KMS-11 (cell line): ENCODE measurements at regions not wholly inside any gene's neighbourhood (a gene's known extent, or its start where the extent isn't known, plus 50 kb on each side); places are given as distances from the start of the nearest gene placed in this dataset.
"Not testable (repeated sequence)": the region's sequence is repeated elsewhere in the genome, so short reads cannot be mapped to it uniquely, and the experiment has no call there.

ENCODE experiments used
- H2AFZ ChIP-seq: fragments of 200-600 bp; sonication (generic); 2 replicates; pipeline ENCODE4 v1.6.1; 2016; ENCODE audit warnings: antibody characterized with exemption, mixed run types, low read depth
- H3K27ac ChIP-seq: fragments of 200-600 bp; sonication (generic); 2 replicates; pipeline ENCODE4 v1.6.1; 2016; ENCODE audit warnings: mild to moderate bottlenecking, mixed run types
- H3K27me3 ChIP-seq: fragments of 200-600 bp; sonication (generic); 2 replicates; pipeline ENCODE4 v1.6.1; 2017; ENCODE audit warnings: mild to moderate bottlenecking, low read depth, mixed run types, moderate library complexity; ENCODE audit not compliant: insufficient read depth
- H3K36me3 ChIP-seq: fragments of 200-600 bp; sonication (generic); 2 replicates; pipeline ENCODE4 v1.6.1; 2017; ENCODE audit warnings: mild to moderate bottlenecking, mixed run types; ENCODE audit not compliant: insufficient read depth
- H3K4me1 ChIP-seq: fragments of 200-600 bp; sonication (generic); 2 replicates; pipeline ENCODE4 v1.6.1; 2016; ENCODE audit warnings: mild to moderate bottlenecking, low read depth, mixed run types; ENCODE audit not compliant: poor library complexity, severe bottlenecking
- H3K4me2 ChIP-seq: fragments of 200-600 bp; sonication (generic); 2 replicates; pipeline ENCODE4 v1.7.0; 2016; ENCODE audit warnings: mild to moderate bottlenecking, mixed run types
- H3K4me3 ChIP-seq: fragments of 200-600 bp; sonication (generic); IDR thresholded peaks from 2 replicates; pipeline ENCODE4 v1.6.1; 2017; ENCODE audit warnings: low read depth, low read length, mixed read lengths; ENCODE audit not compliant: insufficient read depth
- H3K79me2 ChIP-seq: fragments of 200-600 bp; sonication (generic); 2 replicates; pipeline ENCODE4 v1.6.1; 2016; ENCODE audit warnings: low read depth, mixed run types; ENCODE audit not compliant: insufficient read depth
- H3K9ac ChIP-seq: fragments of 200-600 bp; sonication (generic); 2 replicates; pipeline ENCODE4 v1.6.1; 2016; ENCODE audit warnings: mild to moderate bottlenecking, mixed run types
- H4K20me1 ChIP-seq: fragments of 200-600 bp; sonication (generic); 2 replicates; pipeline ENCODE4 v1.6.1; 2016; ENCODE audit warnings: mild to moderate bottlenecking, mixed run types; ENCODE audit not compliant: insufficient read depth
- CTCF ChIP-seq: fragments of 200-600 bp; sonication (generic); conservative IDR thresholded peaks from 2 replicates; pipeline ENCODE4 v1.6.1; 2017; ENCODE audit warnings: low read depth, mild to moderate bottlenecking, antibody characterized with exemption, low read length, moderate library complexity, mixed read lengths

- Histone ChIP-seq H3K27ac (no peak overlapping the region), H3K9ac (no peak overlapping the region), H3K36me3 (no peaks in the 10 kb centered on the region), H3K4me3 (no peak overlapping the region), H3K4me1 (no peaks in the 10 kb centered on the region), H3K4me2 (no peak overlapping the region), H4K20me1 (no peaks in the 10 kb centered on the region), H3K79me2 (no peaks in the 10 kb centered on the region), H3K27me3 (no peaks in the 10 kb centered on the region), H2AFZ (no peak overlapping the region)
- no peak for TF ChIP-seq CTCF
Observed at GRCh38 chr1:38183096-38183495, 136.5 kb upstream of the POU3F1 start.

- not testable (repeated sequence) for H3K4me1 ChIP-seq, H3K9ac ChIP-seq, H3K27ac ChIP-seq, H3K27me3 ChIP-seq, H2AFZ ChIP-seq, H4K20me1 ChIP-seq, H3K36me3 ChIP-seq, H3K4me3 ChIP-seq, H3K79me2 ChIP-seq, H3K4me2 ChIP-seq
Observed at GRCh38 chr1:38180388-38180787, 133.8 kb upstream of the POU3F1 start.

GRCh38 chr1:38179483-38179882 is 132.9 kb upstream of the POU3F1 start:
- no peaks in the 10 kb centered on the region for H3K36me3 ChIP-seq
- no peaks in the 10 kb centered on the region for H3K4me1 ChIP-seq
- no peaks in the 10 kb centered on the region for H3K27me3 ChIP-seq
- H3K9ac ChIP-seq = no peak overlapping the region
- H4K20me1 ChIP-seq = no peaks in the 10 kb centered on the region
- TF ChIP-seq CTCF = no peak
- H3K4me2 ChIP-seq = no peak overlapping the region
- no peaks in the 10 kb centered on the region for H3K79me2 ChIP-seq
- H2AFZ ChIP-seq = no peak overlapping the region
- no peak overlapping the region for H3K4me3 ChIP-seq
- no peak overlapping the region for H3K27ac ChIP-seq

- H3K27me3 ChIP-seq = no peaks in the 10 kb centered on the region
- no peak overlapping the region for H2AFZ ChIP-seq
- H3K4me1 ChIP-seq = no peaks in the 10 kb centered on the region
- no peak overlapping the region for H3K9ac ChIP-seq
- H3K79me2 ChIP-seq = no peaks in the 10 kb centered on the region
- no peak for TF ChIP-seq CTCF
- no peaks in the 10 kb centered on the region for H4K20me1 ChIP-seq
- H3K27ac ChIP-seq = no peak overlapping the region
- H3K4me3 ChIP-seq = no peak overlapping the region
- H3K4me2 ChIP-seq = no peak overlapping the region
- no peaks in the 10 kb centered on the region for H3K36me3 ChIP-seq
Observed at GRCh38 chr1:38178216-38178615, 131.6 kb upstream of the POU3F1 start.

GRCh38 chr1:38175121-38175520 is 128.5 kb upstream of the POU3F1 start:
- H2AFZ ChIP-seq = no peak overlapping the region
- H4K20me1 ChIP-seq = no peaks in the 10 kb centered on the region
- no peak overlapping the region for H3K27ac ChIP-seq
- H3K4me3 ChIP-seq = no peak overlapping the region
- no peaks in the 10 kb centered on the region for H3K79me2 ChIP-seq
- TF ChIP-seq CTCF = no peak
- no peaks in the 10 kb centered on the region for H3K36me3 ChIP-seq
- no peak overlapping the region for H3K9ac ChIP-seq
- no peaks in the 10 kb centered on the region for H3K27me3 ChIP-seq
- H3K4me2 ChIP-seq = no peak overlapping the region
- H3K4me1 ChIP-seq = no peaks in the 10 kb centered on the region
